ENCODE measurements at regions not wholly inside any gene's neighbourhood (a gene's known extent, or its start where the extent isn't known, plus 50 kb on each side); places are given as distances from the start of the nearest gene placed in this dataset.
A peak's percentile ranks its signal among the peaks of the same experiment; 100 is the strongest.

DNA sequence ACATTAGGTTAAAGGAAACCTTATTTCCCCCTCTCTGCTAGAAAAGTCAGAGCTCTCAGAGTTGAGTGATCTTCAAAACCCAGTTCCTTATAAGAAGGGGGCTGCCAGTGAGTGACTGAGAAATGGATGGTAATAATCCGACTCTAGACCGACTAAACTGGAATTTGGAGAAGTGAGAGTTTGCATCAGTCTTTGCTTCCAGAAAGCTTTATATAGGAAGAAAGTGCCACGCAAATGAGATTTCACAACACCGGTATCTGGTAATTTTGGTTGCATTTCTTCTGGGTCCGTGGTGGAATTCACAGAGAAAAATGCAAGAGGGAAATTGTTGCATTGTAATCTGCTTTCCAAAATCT, 271.4 kb downstream of the MAF start:
- no peak for DNase-seq

- DNase-seq, result no peak
These were observed 272.0 kb downstream of the MAF start for GRCh38 chr16:79328402-79329165.

- DNase-seq, result no peak
These were observed 272.7 kb downstream of the MAF start for GRCh38 chr16:79327836-79328235.

- no peak for DNase-seq
These were observed 274.0 kb downstream of the MAF start for GRCh38 chr16:79326549-79326948.

- no peak for DNase-seq
These were observed 275.2 kb downstream of the MAF start for GRCh38 chr16:79325226-79325945.

GRCh38 chr16:79320956-79321355, 279.6 kb downstream of the MAF start:
- DNase-seq, result no peak

DNA sequence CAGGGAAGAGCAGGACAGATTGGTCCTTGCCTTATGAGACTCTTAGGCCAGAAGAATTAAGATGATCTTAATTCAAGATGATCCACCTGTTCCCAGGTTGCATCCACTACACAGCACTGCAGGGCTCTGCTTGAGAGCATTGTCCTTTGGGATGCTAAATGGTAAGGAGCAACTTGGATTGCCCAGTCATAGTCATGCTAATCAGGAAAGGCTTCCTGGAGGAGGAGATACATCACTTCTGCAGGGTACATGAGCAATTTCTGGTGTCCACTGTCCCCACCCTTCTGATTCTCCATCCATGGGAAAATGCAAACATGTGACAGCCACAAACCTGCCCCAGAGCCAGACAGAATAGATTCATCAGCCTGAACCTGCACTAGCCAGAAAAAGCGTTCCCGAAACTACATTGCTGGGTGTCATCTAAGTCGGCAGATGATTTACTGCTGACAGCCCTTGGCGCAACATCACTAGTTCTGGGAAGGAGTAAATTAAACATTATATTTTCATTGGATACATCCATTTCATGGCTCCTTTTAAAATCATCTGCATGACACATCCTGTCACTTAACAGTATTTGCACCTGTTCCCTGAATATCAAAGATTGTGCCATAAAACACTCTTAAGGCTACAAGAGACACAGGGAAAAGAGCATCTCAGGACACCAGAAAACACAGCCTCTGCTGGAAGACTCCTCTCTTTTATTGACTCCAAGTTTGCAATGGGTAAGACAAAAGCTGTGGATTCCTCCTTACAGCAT, 282.2 kb downstream of the MAF start:
- DNase-seq, result no peak

DNA sequence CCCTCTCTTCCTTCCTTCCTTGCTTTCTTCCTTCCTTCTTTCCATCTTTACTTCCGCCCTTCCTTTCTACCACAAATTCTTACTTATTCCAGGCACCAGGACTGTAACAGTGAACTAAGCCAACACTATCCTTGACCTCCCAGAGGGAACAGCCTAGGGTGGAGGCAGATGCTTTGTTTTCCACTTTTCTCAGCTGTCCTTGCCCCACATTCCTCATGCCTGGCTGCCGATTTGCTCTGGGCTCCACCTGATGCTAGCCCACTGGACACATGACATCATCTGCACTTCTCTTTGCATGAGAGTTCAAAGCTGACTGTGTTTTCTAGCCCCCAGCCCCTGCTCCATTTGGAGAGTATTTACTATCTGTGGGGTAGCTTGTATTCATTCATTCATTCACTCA, 283.0 kb downstream of the MAF start:
- no peak for DNase-seq

- DNase-seq, result no peak
These were observed 283.5 kb downstream of the MAF start for GRCh38 chr16:79317026-79317425.

GRCh38 chr16:79316004-79316458, 284.5 kb downstream of the MAF start:
- no peak for DNase-seq

GRCh38 chr16:79312502-79312901, 288.0 kb downstream of the MAF start:
- DNase-seq, result no peak

DNA sequence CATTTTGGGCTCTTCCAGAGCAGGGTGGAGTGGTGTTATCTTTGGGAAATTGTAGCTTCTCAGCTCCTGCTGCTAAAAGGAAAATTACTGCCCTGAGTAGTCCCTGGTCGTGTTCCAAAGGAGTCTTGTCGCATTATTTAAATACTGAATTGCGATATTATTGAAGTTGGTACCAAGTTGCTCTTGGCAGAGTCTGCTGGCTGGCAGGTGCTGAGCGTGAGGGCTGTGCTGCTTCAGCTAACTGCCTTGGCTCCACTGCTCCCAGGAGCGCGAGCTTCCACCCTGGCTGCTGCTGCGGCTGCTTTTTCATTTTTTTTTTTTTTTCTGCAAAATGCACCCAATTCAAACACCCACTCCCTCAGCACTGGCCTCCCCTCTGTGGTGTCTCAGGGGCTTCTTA, 289.8 kb downstream of the MAF start:
- DNase-seq, result no peak

DNA sequence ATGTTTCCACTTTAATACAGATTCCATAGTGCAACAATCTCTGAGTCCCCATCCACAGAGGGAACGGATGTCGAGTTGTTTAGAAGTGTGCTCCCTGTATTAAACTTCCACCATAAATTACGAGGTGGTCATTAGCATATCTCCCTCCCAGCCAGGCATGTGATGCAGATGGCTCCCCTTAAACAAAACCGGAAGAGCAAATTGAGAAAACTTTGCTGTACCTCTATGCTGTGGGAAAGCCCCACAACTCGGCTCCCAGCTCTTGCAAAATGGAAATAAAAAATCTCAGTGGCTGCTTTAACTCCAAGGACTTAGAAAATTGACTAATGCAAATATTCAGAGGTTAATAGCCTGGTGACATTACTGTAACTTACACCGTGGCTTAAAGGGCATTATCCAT, 290.9 kb downstream of the MAF start:
- no peak for DNase-seq

DNA sequence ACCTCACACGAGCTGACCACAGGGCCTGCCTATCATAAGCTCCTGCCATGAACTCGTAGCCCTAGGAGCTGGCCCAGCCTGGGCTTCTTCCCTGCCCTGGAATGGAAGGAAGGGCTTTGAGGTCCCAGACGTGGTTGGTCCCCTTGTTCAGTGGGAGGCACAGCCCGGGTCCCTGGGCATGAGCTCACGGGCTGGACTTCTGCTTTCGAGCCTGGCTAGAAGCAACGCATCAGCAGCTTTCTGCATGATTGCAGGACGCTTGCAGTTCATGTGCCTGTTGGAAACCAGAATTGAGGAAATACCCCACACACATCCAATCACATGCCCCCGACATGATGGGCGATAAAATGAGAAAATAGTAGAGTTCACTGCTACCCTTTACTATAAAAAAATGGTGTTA, 293.3 kb downstream of the MAF start:
- no peak for DNase-seq

- DNase-seq, result no peak
These were observed 295.5 kb downstream of the MAF start for GRCh38 chr16:79305074-79305473.

- peak; percentile 81 for DNase-seq
These were observed 296.6 kb downstream of the MAF start for GRCh38 chr16:79303959-79304387.

DNA sequence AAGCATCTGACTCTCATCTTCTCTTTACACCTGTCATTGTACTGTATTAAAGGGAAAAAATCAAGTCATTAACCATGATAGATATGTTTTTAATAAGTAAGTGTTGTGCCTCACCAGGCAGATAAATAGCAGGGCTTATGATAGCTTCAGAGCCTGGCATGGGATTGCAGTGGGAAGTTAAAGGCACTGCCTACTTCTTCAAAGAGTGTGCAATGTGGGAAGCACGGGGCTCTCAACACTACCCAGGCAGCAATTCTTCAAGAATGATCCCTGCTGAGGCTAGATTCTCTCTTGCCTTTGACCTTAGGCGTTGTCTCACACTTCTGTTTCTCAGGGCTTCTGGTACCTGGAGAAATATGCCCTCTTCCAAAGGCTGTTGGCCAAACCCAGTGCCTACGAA, 297.3 kb downstream of the MAF start:
- no peak for DNase-seq

DNA sequence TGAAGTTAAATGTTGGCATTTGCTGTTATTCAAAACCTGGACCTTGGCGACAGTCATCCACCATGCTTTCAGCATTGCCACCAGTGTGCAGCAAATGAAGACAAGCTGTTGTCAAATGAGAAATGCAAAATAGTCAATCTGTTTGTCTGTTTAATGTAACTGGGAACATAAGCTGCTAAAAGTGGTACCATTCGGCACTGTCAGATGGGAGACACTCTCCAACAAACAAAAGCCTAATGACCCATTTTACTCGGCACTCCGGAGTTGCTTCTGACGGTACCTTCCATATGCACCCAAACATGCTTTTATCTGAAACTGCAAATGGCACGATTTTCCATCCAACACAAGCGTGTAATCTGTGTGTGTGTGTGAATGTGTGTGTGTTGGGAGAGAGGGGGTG, 297.8 kb downstream of the MAF start:
- no peak for DNase-seq

GRCh38 chr16:79301051-79301450, 299.5 kb downstream of the MAF start:
- DNase-seq, result no peak

- no peak for DNase-seq
These were observed 301.4 kb downstream of the MAF start for GRCh38 chr16:79298894-79299799.

GRCh38 chr16:79298476-79298875, 302.1 kb downstream of the MAF start:
- DNase-seq, result no peak

DNA sequence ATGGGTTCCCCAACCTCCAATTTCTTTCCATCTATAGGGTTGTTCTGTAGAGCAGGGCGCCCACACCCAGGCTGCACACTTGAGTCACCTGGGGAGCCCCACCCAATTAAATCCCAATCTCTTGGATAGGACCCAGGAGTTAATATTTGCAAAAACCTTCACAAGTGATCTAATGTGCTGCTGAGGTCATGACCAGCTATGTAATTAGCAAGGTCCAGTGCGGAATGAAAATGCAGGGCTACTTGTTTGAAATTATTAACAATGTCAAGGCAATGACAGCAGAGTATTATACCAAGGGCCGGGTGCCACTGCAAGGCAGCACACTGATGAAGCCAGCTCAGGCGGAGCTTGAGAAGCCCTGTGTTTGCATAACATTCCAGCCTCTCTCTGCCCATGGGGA, 302.7 kb downstream of the MAF start:
- no peak for DNase-seq
